Activated naive CD8-positive, alpha-beta T cell treated with anti-CD3 and anti-CD28 coated beads, Interleukin-2, amount 50 U/mL, for 24 hours (primary cell): ENCODE measurements at regions not wholly inside any gene's neighbourhood (a gene's known extent, or its start where the extent isn't known, plus 50 kb on each side); places are given as distances from the start of the nearest gene placed in this dataset.
"Not testable (repeated sequence)": the region's sequence is repeated elsewhere in the genome, so short reads cannot be mapped to it uniquely, and the experiment has no call there.

Source experiments
- ATAC-seq: fragments of 150-1000 bp; cut with Tn5 transposase; one replicate; pipeline ENCODE4 v1.10.0; 2021
- DNase-seq: peaks from one replicate; pipeline ENCODE4 v3.0.0; 2021
- H3K27ac Mint-ChIP-seq: one replicate; pipeline ENCODE4 v1.8.0; 2021; ENCODE audit warnings: mild to moderate bottlenecking, mixed read lengths
- H3K27me3 Mint-ChIP-seq: one replicate; pipeline ENCODE4 v1.8.0; 2021; ENCODE audit warnings: mixed read lengths
- H3K36me3 Mint-ChIP-seq: one replicate; pipeline ENCODE4 v1.8.0; 2021; ENCODE audit warnings: low read depth, mixed read lengths
- H3K4me1 Mint-ChIP-seq: one replicate; pipeline ENCODE4 v1.8.0; 2021; ENCODE audit warnings: mixed read lengths
- H3K4me3 Mint-ChIP-seq: one replicate; pipeline ENCODE4 v1.8.0; 2021; ENCODE audit warnings: mild to moderate bottlenecking, moderate library complexity, mixed read lengths
- H3K9me3 Mint-ChIP-seq: one replicate; pipeline ENCODE4 v1.8.0; 2021; ENCODE audit warnings: mixed read lengths

DNA sequence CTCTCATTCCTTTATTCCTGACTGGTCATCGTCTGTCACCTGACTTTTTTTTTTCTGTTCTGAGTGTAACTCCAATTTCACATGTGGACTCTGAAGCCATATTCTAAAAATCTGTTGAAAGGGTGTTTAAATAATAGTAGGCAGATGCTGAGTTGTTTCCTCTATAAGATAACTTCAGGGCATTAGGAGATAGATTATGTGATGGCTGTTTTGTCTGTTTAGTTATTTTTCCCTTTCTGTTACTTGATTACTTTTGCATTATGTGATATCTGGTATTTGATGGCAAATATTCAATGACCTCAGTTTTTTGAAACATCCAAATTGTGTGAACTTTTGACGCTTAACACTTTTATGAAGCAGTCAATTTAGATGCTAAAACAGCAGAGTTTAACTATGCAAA, 486.0 kb downstream of the BCKDHB start:
- Mint-ChIP-seq H3K4me1 (no peaks in the 10 kb centered on the region), H3K9me3 (peaks cover 2% of the 10 kb centered on the region), H3K4me3 (no peak overlapping the region), H3K36me3 (no peaks in the 10 kb centered on the region), H3K27me3 (peaks cover 1% of the 10 kb centered on the region), H3K27ac (no peak overlapping the region)
- ATAC-seq (no peak), DNase-seq (no peak)

DNA sequence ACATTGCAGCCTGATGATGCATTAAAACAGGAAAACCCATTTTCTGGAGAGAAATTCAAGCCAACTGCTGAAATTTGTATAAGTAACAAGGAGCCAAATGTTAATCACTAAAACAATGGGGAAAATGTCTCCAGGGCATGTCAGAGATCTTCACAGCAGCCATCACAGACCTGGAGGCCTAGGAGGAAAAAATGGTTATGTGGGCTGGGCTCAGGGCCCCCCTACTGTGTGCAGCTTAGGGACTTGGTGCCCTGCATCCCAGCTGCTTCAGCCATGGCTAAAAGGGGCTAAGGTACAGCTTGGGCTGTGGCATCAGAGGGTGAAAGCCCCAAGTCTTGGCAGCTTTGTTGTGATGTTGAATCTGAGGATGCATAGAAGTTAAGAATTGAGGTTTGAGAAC, 479.8 kb downstream of the BCKDHB start:
- no peaks in the 10 kb centered on the region for H3K4me1 Mint-ChIP-seq
- H3K27me3 Mint-ChIP-seq: peaks cover 1% of the 10 kb centered on the region
- no peak for ATAC-seq
- no peak for DNase-seq
- H3K36me3 Mint-ChIP-seq: no peaks in the 10 kb centered on the region
- H3K27ac Mint-ChIP-seq: no peak overlapping the region
- no peak overlapping the region for H3K4me3 Mint-ChIP-seq
- H3K9me3 Mint-ChIP-seq: peaks cover 19% of the 10 kb centered on the region

DNA sequence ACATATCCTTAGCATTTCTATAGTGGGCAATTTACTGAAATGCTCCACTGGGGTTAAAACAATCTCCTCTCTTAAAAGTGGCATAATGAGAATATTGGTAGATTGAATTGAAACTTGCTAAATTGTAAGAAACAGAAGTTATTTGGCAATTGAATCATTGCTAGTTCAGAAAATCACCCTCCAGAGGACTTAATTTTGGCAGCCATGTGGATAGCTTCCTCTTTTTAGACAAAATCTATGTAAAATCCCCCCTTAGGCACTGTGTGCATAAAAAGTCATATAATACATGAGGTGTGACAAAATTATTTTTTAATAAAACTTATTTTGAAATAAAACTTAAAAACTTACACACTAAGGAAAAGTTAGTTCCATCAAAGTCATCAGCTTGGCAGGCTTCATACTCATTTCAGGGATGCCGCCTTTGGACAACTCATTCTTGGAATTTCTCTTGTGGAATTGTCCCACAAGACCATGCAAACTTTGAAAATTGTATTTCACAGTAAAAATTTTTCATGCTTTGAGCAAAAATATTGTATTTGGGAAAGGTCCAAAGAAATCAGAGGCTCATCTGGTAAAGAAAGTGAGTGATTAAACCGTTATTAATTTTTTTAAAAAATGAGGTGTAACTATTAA, 473.0 kb downstream of the BCKDHB start:
- DNase-seq (no peak), ATAC-seq (no peak)
- no peaks in the 10 kb centered on the region for H3K36me3 Mint-ChIP-seq
- H3K9me3 Mint-ChIP-seq: no peaks in the 10 kb centered on the region
- H3K4me3 Mint-ChIP-seq: no peak overlapping the region
- H3K27ac Mint-ChIP-seq: no peak overlapping the region
- H3K27me3 Mint-ChIP-seq: peaks cover 3% of the 10 kb centered on the region
- H3K4me1 Mint-ChIP-seq: no peaks in the 10 kb centered on the region

GRCh38 chr6:80573320-80573719, 466.8 kb downstream of the BCKDHB start:
- not testable (repeated sequence) for DNase-seq, H3K27ac Mint-ChIP-seq, H3K4me1 Mint-ChIP-seq, H3K4me3 Mint-ChIP-seq, H3K36me3 Mint-ChIP-seq, H3K9me3 Mint-ChIP-seq, ATAC-seq, H3K27me3 Mint-ChIP-seq

GRCh38 chr6:80566361-80566760, 459.9 kb downstream of the BCKDHB start:
- Mint-ChIP-seq H3K27ac (no peak overlapping the region), H3K27me3 (no peaks in the 10 kb centered on the region), H3K4me3 (no peak overlapping the region), H3K4me1 (no peaks in the 10 kb centered on the region), H3K9me3 (no peaks in the 10 kb centered on the region), H3K36me3 (no peaks in the 10 kb centered on the region)
- ATAC-seq (no peak), DNase-seq (no peak)

DNA sequence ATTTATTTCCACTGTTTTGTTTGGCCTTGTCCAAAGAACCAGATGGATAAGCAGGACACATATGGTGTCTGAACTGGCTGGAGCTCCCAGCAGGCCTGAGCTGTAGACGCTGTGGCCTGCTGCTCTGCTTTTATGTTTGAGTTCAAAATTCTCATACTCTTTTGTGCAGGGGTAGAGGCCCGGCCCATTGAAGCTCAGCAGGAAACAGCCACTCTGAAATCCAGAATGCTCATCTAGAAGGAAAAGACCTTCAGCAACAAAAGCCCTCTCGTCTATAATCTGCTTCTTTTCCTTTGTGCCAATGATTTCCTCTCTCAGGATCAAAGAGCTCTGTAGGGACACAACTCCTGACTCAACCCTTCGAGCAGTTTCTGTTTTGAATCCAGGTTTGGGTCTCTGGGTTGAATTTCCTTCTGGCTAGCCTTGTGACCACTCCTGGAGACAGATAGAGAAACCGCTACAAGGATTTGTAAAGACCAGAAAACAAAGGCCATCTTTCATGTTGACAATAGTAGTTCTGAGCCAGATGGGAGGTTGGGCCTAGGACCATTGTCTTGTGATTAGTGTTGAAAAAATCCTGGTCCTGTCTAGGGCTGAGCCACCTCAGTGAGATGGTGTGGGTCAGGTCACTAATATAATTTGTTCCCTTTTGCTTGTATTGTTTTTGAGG, 446.7 kb downstream of the BCKDHB start:
- Mint-ChIP-seq H3K4me1 (no peaks in the 10 kb centered on the region), H3K36me3 (no peaks in the 10 kb centered on the region), H3K27me3 (no peaks in the 10 kb centered on the region), H3K4me3 (no peak overlapping the region), H3K9me3 (no peaks in the 10 kb centered on the region), H3K27ac (no peak overlapping the region)
- DNase-seq (no peak), ATAC-seq (no peak)

DNA sequence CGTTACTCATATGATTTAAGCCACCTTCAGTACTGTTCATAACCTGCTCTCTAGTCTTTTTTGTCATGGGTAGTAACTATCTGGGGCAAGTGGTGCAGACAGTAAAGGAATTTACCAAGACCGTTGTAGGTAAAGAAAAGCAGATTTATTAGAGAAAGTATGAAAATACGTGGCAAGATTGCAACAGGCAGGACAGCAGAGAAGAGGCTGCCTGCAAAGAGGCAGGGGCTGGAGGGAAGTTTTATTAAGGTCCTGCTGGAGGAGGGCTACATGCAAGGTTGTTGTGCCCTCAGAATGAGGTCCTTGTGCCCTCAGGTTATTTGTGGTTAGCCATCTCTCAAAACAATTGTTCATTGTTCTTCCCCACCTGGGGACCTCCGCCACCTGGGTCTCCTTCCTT, 444.3 kb downstream of the BCKDHB start:
- Mint-ChIP-seq H3K36me3 (no peaks in the 10 kb centered on the region), H3K4me1 (no peaks in the 10 kb centered on the region), H3K27me3 (no peaks in the 10 kb centered on the region), H3K27ac (no peak overlapping the region), H3K4me3 (no peak overlapping the region), H3K9me3 (no peaks in the 10 kb centered on the region)
- no peak for ATAC-seq
- no peak for DNase-seq

DNA sequence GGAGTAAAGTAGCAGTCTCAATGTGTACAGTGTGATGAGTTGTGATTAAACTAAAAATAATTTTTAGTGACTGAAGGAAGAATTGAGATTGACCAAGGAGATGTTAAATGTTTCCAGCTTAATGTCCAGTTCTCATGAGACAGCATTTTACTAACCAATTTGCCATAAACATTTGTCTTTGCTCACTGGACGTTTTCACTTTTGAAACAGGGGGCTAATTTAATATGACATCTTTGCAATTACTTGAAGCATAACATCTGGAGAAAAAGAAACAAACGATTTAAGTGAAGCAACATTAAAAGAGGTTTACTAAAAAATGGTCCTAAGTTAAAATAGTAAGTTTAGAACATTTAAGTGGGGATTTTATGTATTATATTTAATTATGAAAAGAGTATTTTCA, 443.8 kb downstream of the BCKDHB start:
- no peaks in the 10 kb centered on the region for H3K9me3 Mint-ChIP-seq
- H3K27ac Mint-ChIP-seq: no peak overlapping the region
- DNase-seq (no peak), ATAC-seq (no peak)
- H3K4me1 Mint-ChIP-seq: no peaks in the 10 kb centered on the region
- H3K36me3 Mint-ChIP-seq: no peaks in the 10 kb centered on the region
- H3K27me3 Mint-ChIP-seq: no peaks in the 10 kb centered on the region
- no peak overlapping the region for H3K4me3 Mint-ChIP-seq

- H3K4me1 Mint-ChIP-seq: no peaks in the 10 kb centered on the region
- no peak overlapping the region for H3K4me3 Mint-ChIP-seq
- no peak for DNase-seq
- no peaks in the 10 kb centered on the region for H3K27me3 Mint-ChIP-seq
- H3K9me3 Mint-ChIP-seq: no peaks in the 10 kb centered on the region
- ATAC-seq: no peak
- no peak overlapping the region for H3K27ac Mint-ChIP-seq
- H3K36me3 Mint-ChIP-seq: no peaks in the 10 kb centered on the region
These were observed 442.1 kb downstream of the BCKDHB start for GRCh38 chr6:80548532-80548931.

- Mint-ChIP-seq H3K4me1 (no peaks in the 10 kb centered on the region), H3K9me3 (no peaks in the 10 kb centered on the region), H3K4me3 (no peak overlapping the region), H3K36me3 (no peaks in the 10 kb centered on the region), H3K27me3 (no peaks in the 10 kb centered on the region), H3K27ac (no peak overlapping the region)
- no peak for ATAC-seq
- DNase-seq: no peak
These were observed 441.4 kb downstream of the BCKDHB start for GRCh38 chr6:80547827-80548226.

DNA sequence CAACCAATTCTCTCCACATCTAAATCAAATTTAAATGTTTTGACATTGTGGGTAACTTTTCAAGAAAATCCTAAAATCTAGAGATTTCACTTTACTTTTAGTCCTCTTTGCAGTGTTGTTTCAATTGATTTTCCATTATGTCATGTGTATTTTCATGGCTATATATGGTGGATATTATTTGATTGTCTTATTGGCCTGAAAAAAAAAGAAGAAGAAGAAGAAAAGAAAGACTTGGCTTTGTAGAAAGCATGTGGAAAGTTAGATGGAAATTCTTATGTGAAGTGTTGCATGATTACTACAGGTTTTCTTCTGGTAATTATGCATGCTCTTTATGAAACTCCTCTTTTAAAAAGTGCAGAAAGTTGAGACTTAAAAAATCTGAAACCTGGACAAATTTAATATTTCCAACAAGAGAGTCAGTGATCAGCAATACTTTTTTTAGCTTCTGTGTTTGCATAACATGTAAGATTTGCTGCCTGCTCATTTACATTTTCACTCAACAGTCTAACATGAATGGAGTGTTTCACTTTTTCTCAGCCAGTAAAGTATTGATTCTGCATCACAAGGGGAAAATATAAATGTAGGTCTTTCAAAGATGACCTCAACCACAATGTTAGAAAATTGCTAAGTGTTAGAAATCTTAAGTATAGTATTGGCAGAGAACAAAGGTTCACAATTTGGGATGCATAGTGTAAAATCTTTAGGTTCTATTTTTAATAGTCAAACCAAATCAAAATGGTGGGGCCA, 438.7 kb downstream of the BCKDHB start:
- H3K4me3 Mint-ChIP-seq: no peak overlapping the region
- ATAC-seq: no peak
- no peaks in the 10 kb centered on the region for H3K36me3 Mint-ChIP-seq
- peaks cover 2% of the 10 kb centered on the region for H3K27me3 Mint-ChIP-seq
- H3K9me3 Mint-ChIP-seq: no peaks in the 10 kb centered on the region
- no peaks in the 10 kb centered on the region for H3K4me1 Mint-ChIP-seq
- DNase-seq: no peak
- H3K27ac Mint-ChIP-seq: no peak overlapping the region

DNA sequence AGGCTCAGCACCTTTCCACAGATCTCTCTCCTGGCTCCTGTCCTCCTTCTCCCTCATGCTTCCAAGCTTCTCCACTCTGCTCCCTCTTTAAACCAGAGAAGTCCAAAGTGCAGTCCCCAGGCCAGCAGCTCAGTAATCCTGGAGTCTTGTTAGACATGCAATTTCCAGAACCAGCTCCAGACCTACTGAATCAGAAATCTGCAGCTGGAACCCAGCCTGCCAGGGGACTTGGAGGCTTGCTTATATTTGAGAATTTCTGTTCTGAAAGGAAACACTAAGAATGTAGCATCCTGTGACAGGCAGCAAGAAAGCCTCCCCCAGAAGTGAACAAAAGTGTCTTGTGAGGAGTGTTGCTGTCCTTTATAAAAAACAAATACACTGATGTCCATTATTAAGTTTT, 438.1 kb downstream of the BCKDHB start:
- no peak for DNase-seq
- Mint-ChIP-seq H3K36me3 (no peaks in the 10 kb centered on the region), H3K4me3 (no peak overlapping the region)

DNA sequence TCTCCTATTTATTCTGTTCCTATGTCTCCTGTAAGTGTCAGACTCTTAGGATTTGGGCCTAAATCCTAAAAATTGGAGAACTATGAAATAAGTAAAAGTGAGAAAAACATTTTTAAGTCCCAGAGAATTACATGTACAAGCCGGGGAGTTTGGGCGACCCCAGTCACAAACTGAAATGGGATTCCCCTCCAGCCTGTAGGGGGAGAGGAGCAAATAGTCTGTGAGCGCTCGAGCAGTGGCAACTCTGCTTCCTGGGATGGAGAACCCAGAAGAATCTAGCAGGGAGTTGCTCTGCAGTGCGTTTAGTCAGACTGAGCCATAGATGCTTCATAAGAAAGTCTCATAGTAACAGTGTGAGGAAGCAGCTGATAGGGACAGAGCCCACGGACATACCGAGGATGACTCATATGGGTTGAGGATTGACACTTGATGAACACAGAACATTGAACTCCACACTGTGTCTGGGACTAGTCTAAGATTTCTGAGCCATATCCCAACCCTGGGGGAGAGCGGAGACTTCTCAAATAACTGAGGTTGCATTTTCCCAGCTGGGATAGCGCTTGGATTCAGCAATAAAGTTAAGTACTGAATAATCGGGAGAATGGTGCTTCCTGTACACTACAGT, 437.2 kb downstream of the BCKDHB start:
- Mint-ChIP-seq H3K36me3 (no peaks in the 10 kb centered on the region), H3K4me1 (no peaks in the 10 kb centered on the region), H3K4me3 (no peak overlapping the region), H3K27ac (no peak overlapping the region), H3K9me3 (no peaks in the 10 kb centered on the region), H3K27me3 (peaks cover 4% of the 10 kb centered on the region)
- DNase-seq (no peak), ATAC-seq (no peak)

More for the DNA sequence above, 438.1 kb downstream of the BCKDHB start:
- no peak for ATAC-seq
- H3K4me1 Mint-ChIP-seq: no peaks in the 10 kb centered on the region
- no peaks in the 10 kb centered on the region for H3K9me3 Mint-ChIP-seq
- no peak overlapping the region for H3K27ac Mint-ChIP-seq
- peaks cover 4% of the 10 kb centered on the region for H3K27me3 Mint-ChIP-seq

DNA sequence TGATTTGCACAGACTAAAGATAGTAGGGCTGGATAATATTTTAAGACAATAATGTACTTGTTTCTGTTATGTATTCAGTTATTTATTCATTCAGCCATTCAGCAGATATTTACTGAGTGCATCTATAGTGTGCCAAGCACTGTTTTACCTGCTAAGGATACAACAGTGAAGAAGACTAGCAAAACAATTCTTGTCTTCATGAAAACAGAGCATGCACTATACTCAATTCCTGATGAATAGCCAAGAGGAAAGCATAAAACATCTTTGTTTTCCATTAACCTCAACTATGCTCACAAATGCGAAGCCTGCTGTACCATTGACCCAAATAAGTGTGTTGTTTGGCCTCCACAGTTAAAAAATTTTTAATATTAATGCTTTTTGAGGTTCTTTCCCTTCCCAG, 436.7 kb downstream of the BCKDHB start:
- no peaks in the 10 kb centered on the region for H3K4me1 Mint-ChIP-seq
- DNase-seq: no peak
- H3K27ac Mint-ChIP-seq: no peak overlapping the region
- H3K4me3 Mint-ChIP-seq: no peak overlapping the region
- no peaks in the 10 kb centered on the region for H3K36me3 Mint-ChIP-seq
- no peaks in the 10 kb centered on the region for H3K9me3 Mint-ChIP-seq
- peaks cover 4% of the 10 kb centered on the region for H3K27me3 Mint-ChIP-seq
- ATAC-seq: no peak

DNA sequence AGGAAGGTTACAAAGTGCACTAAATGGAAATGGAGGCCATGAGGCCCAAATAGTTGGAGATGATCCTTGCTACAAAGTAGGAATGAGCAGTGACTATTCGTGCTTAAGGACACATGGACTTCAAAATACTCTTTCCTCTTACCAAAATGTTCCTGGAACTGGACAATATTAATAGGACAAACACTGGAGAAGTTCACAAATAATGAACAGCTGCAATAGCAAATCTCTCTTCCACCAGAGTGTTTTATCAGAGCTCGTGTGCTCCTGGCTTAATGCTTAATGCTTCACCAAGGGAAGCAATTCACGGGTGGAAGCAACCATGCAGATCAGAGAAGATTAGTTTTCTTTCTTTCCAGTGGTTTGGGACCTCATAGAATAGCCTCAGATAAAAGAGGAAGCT, 435.4 kb downstream of the BCKDHB start:
- H3K9me3 Mint-ChIP-seq: no peaks in the 10 kb centered on the region
- ATAC-seq: no peak
- H3K36me3 Mint-ChIP-seq: no peaks in the 10 kb centered on the region
- H3K27ac Mint-ChIP-seq: no peak overlapping the region
- peaks cover 4% of the 10 kb centered on the region for H3K27me3 Mint-ChIP-seq
- no peak overlapping the region for H3K4me3 Mint-ChIP-seq
- DNase-seq: no peak
- no peaks in the 10 kb centered on the region for H3K4me1 Mint-ChIP-seq
